Right cardiac atrium (tissue), 5 donors: ENCODE measurements at regions not wholly inside any gene's neighbourhood (a gene's known extent, or its start where the extent isn't known, plus 50 kb on each side); places are given as distances from the start of the nearest gene placed in this dataset.
A peak's percentile ranks its signal among the peaks of the same experiment; 100 is the strongest.

Source experiments
- ATAC-seq, 2 donors: fragments of 200-7000 bp; cut with Tn5 transposase; one replicate each; pipeline versions ENCODE4 v1.8.0 to v1.9.1; 2020; ENCODE audit warnings: moderate library complexity in 2 of 2, mild to moderate bottlenecking in 1 of 2
- DNase-seq, 3 donors: peaks; one replicate each; pipeline ENCODE4 v3.0.0-alpha.2; 2020
- H3K27ac ChIP-seq: one replicate; pipeline ENCODE4 v1.5.1; 2013; ENCODE audit warnings: mild to moderate bottlenecking, low read length, control low read depth, moderate library complexity
- H3K27me3 ChIP-seq: one replicate; pipeline ENCODE4 v1.6.1; 2013; ENCODE audit not compliant: control insufficient read depth, insufficient read depth
- H3K4me1 ChIP-seq: one replicate; pipeline ENCODE4 v1.6.1; 2013; ENCODE audit warnings: low read length; ENCODE audit not compliant: control insufficient read depth, insufficient read depth
- H3K4me3 ChIP-seq: one replicate; pipeline ENCODE4 v1.5.1; 2013; ENCODE audit warnings: low read length, control low read depth
- H3K9me3 ChIP-seq: one replicate; pipeline ENCODE4 v1.6.1; 2013; ENCODE audit warnings: low read length; ENCODE audit not compliant: control insufficient read depth
- WGBS: extraction: QIAGEN DNeasy Blood & Tissue Kit; methylation state at CpG from one replicate; pipeline ENCODE4 v1.1.7; 2013; 5-methylcytosine and 5-hydroxymethylcytosine counted together
- intact Hi-C, 4 donors: fragments of 100-400 bp; cut with DNase I; formaldehyde crosslinking; loops; one replicate each; pipeline versions ENCODE4 v1.11.0 to v1.14.0; 2022 to 2023
- donor health status: healthy with polysubstance abuse.
- donor health status: DM: no; HTN: yes; CAD: no.
- donor health status: DM: no; HTN: no; CAD: no.
- donor health status: DM: no; HTN: yes; CAD: no; lungs with severe emphysema.
- donor health status: DM: yes; HTN: yes; CAD: no.

- WGBS, result 64% methylated on average over 1 of the region's 1 CpG
- Histone ChIP-seq H3K4me1 (peaks cover 2% of the 10 kb centered on the region), H3K4me3 (no peak overlapping the region), H3K9me3 (no peaks in the 10 kb centered on the region), H3K27me3 (no peaks in the 10 kb centered on the region), H3K27ac (no peak overlapping the region)
- ATAC-seq (no peak), DNase-seq (no peak)
- intact Hi-C loops, result loop anchor here in 1 of 4 donors (10.0 kb wide), 1 partner anchor 200 kb away; no protein-coding TSS in a partner anchor
Measured at GRCh38 chr9:109624896-109625295, 126.8 kb upstream of the PTPN3 start.

- no peak overlapping the region for H3K27ac ChIP-seq
- no peaks in the 10 kb centered on the region for H3K27me3 ChIP-seq
- intact Hi-C loops, result loop anchor here in 1 of 4 donors (10.0 kb wide), 1 partner anchor 202 kb away; no protein-coding TSS in a partner anchor
- peak; percentile 54 to 79 for ATAC-seq
- peak in 1 of 3 donors; percentile 34 for DNase-seq
- H3K9me3 ChIP-seq, result no peaks in the 10 kb centered on the region
- H3K4me3 ChIP-seq, result no peak overlapping the region
- peaks cover 2% of the 10 kb centered on the region for H3K4me1 ChIP-seq
- WGBS, result 52% methylated on average over 4 of the region's 4 CpGs
Measured at GRCh38 chr9:109627042-109627441, 128.9 kb upstream of the PTPN3 start.

GRCh38 chr9:109629615-109630014 lies 131.5 kb upstream of the PTPN3 start:
- Histone ChIP-seq H3K27ac (no peak overlapping the region), H3K27me3 (no peaks in the 10 kb centered on the region), H3K4me1 (peaks cover 2% of the 10 kb centered on the region), H3K4me3 (no peak overlapping the region), H3K9me3 (no peaks in the 10 kb centered on the region)
- WGBS, result 77% methylated on average over 1 of the region's 1 CpG
- DNase-seq (no peak), ATAC-seq (no peak)
- intact Hi-C loops, result loop anchor here in 1 of 4 donors (10.0 kb wide), 1 partner anchor 205 kb away; no protein-coding TSS in a partner anchor

- intact Hi-C loops, result no loop called here
- DNase-seq (no peak), ATAC-seq (no peak)
- H3K4me3 ChIP-seq, result no peak overlapping the region
- no peak overlapping the region for H3K27ac ChIP-seq
- WGBS, result 53% methylated on average over 2 of the region's 2 CpGs
- H3K9me3 ChIP-seq, result no peaks in the 10 kb centered on the region
- no peaks in the 10 kb centered on the region for H3K4me1 ChIP-seq
- H3K27me3 ChIP-seq, result no peaks in the 10 kb centered on the region
Measured at GRCh38 chr9:109632817-109633216, 134.7 kb upstream of the PTPN3 start.

GRCh38 chr9:109639674-109640579 lies 140.1 kb upstream of the PALM2AKAP2 start:
- 3% methylated on average over 43 of the region's 43 CpGs for WGBS
- intact Hi-C loops, result loop anchor here in 1 of 4 donors (5.0 kb wide), 1 partner anchor 68 kb away; no protein-coding TSS in a partner anchor
- Histone ChIP-seq H3K4me1 (peaks cover 3% of the 10 kb centered on the region), H3K27me3 (no peaks in the 10 kb centered on the region), H3K9me3 (no peaks in the 10 kb centered on the region), H3K27ac (no peak overlapping the region), H3K4me3 (peak overlapping the region; percentile 64)
- peak; percentile 72 to 76 for ATAC-seq
- peak; percentile 48 to 68 (median 51) for DNase-seq

- Histone ChIP-seq H3K4me1 (peaks cover 3% of the 10 kb centered on the region), H3K9me3 (no peaks in the 10 kb centered on the region), H3K27me3 (no peaks in the 10 kb centered on the region), H3K4me3 (peak overlapping the region; percentile 64), H3K27ac (no peak overlapping the region)
- intact Hi-C loops, result loop anchor here in 1 of 4 donors (5.0 kb wide), 1 partner anchor 68 kb away; no protein-coding TSS in a partner anchor
- 1% methylated on average over 59 of the region's 59 CpGs for WGBS
- peak; percentile 72 to 79 for ATAC-seq
- peak; percentile 58 to 87 (median 84) for DNase-seq
Measured at GRCh38 chr9:109640580-109641371, 139.2 kb upstream of the PALM2AKAP2 start.

- Histone ChIP-seq H3K4me3 (no peak overlapping the region), H3K4me1 (peaks cover 3% of the 10 kb centered on the region), H3K27ac (no peak overlapping the region), H3K27me3 (no peaks in the 10 kb centered on the region), H3K9me3 (no peaks in the 10 kb centered on the region)
- ATAC-seq, result no peak
- intact Hi-C loops, result loop anchor here in 1 of 4 donors (5.0 kb wide), 1 partner anchor 69 kb away; no protein-coding TSS in a partner anchor
- DNase-seq, result no peak
- WGBS, result 24% methylated on average over 8 of the region's 8 CpGs
Measured at GRCh38 chr9:109641372-109641659, 138.7 kb upstream of the PALM2AKAP2 start.

GRCh38 chr9:109652112-109652511 lies 127.9 kb upstream of the PALM2AKAP2 start:
- ATAC-seq, result peak in 1 of 2 donors; percentile 45
- H3K27me3 ChIP-seq, result no peaks in the 10 kb centered on the region
- H3K4me1 ChIP-seq, result no peaks in the 10 kb centered on the region
- intact Hi-C loops, result loop anchor here (2.0 to 5.0 kb wide), 3 partner anchors 70 to 80 kb away; no protein-coding TSS in a partner anchor
- H3K4me3 ChIP-seq, result no peak overlapping the region
- no peak overlapping the region for H3K27ac ChIP-seq
- H3K9me3 ChIP-seq, result no peaks in the 10 kb centered on the region
- WGBS, result 76% methylated on average over 1 of the region's 1 CpG
- DNase-seq, result peak in 1 of 3 donors; percentile 12

GRCh38 chr9:109652971-109653370 lies 127.0 kb upstream of the PALM2AKAP2 start:
- DNase-seq (no peak), ATAC-seq (peak; percentile 71 to 78)
- no peaks in the 10 kb centered on the region for H3K9me3 ChIP-seq
- WGBS, result 26% methylated on average over 4 of the region's 4 CpGs
- H3K4me3 ChIP-seq, result no peak overlapping the region
- no peak overlapping the region for H3K27ac ChIP-seq
- intact Hi-C loops, result loop anchor here (2.0 to 5.0 kb wide), 3 partner anchors 71 to 81 kb away; no protein-coding TSS in a partner anchor
- H3K4me1 ChIP-seq, result no peaks in the 10 kb centered on the region
- no peaks in the 10 kb centered on the region for H3K27me3 ChIP-seq

GRCh38 chr9:109653470-109653869 lies 126.5 kb upstream of the PALM2AKAP2 start:
- ATAC-seq, result no peak
- 78% methylated on average over 2 of the region's 2 CpGs for WGBS

More at GRCh38 chr9:109653470-109653869, 126.5 kb upstream of the PALM2AKAP2 start:
- DNase-seq, result no peak
- H3K27ac ChIP-seq, result no peak overlapping the region
- no peak overlapping the region for H3K4me3 ChIP-seq
- no peaks in the 10 kb centered on the region for H3K9me3 ChIP-seq
- no peaks in the 10 kb centered on the region for H3K27me3 ChIP-seq
- no peaks in the 10 kb centered on the region for H3K4me1 ChIP-seq
- intact Hi-C loops, result loop anchor here (2.0 to 5.0 kb wide), 3 partner anchors 71 to 81 kb away; no protein-coding TSS in a partner anchor
